SK-N-SH treated with all-trans-retinoic acid at 6 μM for 48 hours (cell line): ENCODE measurements at regions not wholly inside any gene's neighbourhood (a gene's known extent, or its start where the extent isn't known, plus 50 kb on each side); places are given as distances from the start of the nearest gene placed in this dataset.

Experiments used
- CREB5 ChIP-seq: fragments of 250-450 bp; sonication (Bioruptor Pico); IDR thresholded peaks from 2 replicates; pipeline ENCODE4 v1.5.1; 2020; ENCODE audit warnings: low read depth, mild to moderate bottlenecking, moderate library complexity
- ESRRG ChIP-seq: fragments of 250-450 bp; sonication (Bioruptor Pico); IDR thresholded peaks from 2 replicates; pipeline ENCODE4 v1.6.1; 2021; ENCODE audit warnings: mild to moderate bottlenecking
- PPARA ChIP-seq: fragments of 250-450 bp; sonication (Bioruptor Pico); IDR thresholded peaks from 2 replicates; pipeline ENCODE4 v1.5.0; 2020; ENCODE audit warnings: mild to moderate bottlenecking, borderline replicate concordance
- RARB ChIP-seq: fragments of 250-450 bp; sonication (Bioruptor Pico); IDR thresholded peaks from 2 replicates; pipeline ENCODE4 v1.8.0; 2021; ENCODE audit warnings: mild to moderate bottlenecking, moderate library complexity
- ZC3H10 ChIP-seq: fragments of 250-450 bp; sonication (Bioruptor Pico); IDR thresholded peaks from 2 replicates; pipeline ENCODE4 v1.5.1; 2021; ENCODE audit warnings: mild to moderate bottlenecking, moderate library complexity
- ZFP3 ChIP-seq: fragments of 250-450 bp; sonication (Bioruptor Pico); IDR thresholded peaks from 2 replicates; pipeline ENCODE4 v1.5.0; 2020; ENCODE audit warnings: mild to moderate bottlenecking, moderate library complexity
- ZFP30 ChIP-seq: fragments of 450-650 bp; formaldehyde crosslinking; IDR thresholded peaks from 2 replicates; pipeline ENCODE4 v1.5.0; 2022; ENCODE audit warnings: mild to moderate bottlenecking, moderate library complexity
- ZNF565 ChIP-seq: fragments of 450-650 bp; formaldehyde crosslinking; conservative IDR thresholded peaks from 2 replicates; pipeline ENCODE4 v1.5.0; 2020; ENCODE audit warnings: low read depth, mild to moderate bottlenecking, moderate library complexity
- TF ChIP-seq, protein P1 (sequence below): fragments of 250-450 bp; sonication (Bioruptor Pico); IDR thresholded peaks from 2 replicates; pipeline ENCODE4 v1.8.0; 2020; ENCODE audit warnings: mild to moderate bottlenecking, moderate library complexity, borderline replicate concordance
- TF ChIP-seq, protein P2 (sequence below): fragments of 250-450 bp; sonication (Bioruptor Pico); IDR thresholded peaks from 2 replicates; pipeline ENCODE4 v1.8.0; 2021; ENCODE audit warnings: low read depth, mild to moderate bottlenecking, moderate library complexity, borderline replicate concordance

DNA sequence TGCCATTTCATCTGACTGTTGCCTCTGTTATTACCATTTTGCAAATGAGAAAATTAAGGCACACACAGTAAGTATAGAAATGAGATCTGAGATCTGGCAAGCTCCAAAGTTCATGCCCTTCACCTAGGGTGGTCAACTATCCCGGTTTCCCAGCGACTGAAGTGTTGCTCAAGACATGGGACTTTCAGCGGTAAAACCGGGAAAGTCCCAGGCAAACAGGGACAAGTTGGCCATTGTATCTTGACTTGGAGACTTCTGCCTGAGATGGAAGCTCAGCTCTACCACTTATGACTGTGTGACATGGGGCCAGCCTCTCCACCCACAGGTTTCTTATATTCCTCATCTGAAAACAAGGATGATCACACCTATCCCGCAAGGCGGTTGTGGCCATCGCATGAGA is 55.6 kb upstream of the TPM1 start:
- TF ChIP-seq ZFP30 (no peak), ZNF565 (no peak), PPARA (no peak), ZC3H10 (CRISPR knock-in tag) (no peak), CREB5 (CRISPR knock-in tag) (no peak), RARB (no peak), ESRRG (CRISPR knock-in tag) (no peak), ZFP3 (CRISPR knock-in tag) (no peak)
- TF ChIP-seq, protein P1, sequence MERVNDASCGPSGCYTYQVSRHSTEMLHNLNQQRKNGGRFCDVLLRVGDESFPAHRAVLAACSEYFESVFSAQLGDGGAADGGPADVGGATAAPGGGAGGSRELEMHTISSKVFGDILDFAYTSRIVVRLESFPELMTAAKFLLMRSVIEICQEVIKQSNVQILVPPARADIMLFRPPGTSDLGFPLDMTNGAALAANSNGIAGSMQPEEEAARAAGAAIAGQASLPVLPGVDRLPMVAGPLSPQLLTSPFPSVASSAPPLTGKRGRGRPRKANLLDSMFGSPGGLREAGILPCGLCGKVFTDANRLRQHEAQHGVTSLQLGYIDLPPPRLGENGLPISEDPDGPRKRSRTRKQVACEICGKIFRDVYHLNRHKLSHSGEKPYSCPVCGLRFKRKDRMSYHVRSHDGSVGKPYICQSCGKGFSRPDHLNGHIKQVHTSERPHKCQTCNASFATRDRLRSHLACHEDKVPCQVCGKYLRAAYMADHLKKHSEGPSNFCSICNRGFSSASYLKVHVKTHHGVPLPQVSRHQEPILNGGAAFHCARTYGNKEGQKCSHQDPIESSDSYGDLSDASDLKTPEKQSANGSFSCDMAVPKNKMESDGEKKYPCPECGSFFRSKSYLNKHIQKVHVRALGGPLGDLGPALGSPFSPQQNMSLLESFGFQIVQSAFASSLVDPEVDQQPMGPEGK, result no peak
- TF ChIP-seq, protein P2, sequence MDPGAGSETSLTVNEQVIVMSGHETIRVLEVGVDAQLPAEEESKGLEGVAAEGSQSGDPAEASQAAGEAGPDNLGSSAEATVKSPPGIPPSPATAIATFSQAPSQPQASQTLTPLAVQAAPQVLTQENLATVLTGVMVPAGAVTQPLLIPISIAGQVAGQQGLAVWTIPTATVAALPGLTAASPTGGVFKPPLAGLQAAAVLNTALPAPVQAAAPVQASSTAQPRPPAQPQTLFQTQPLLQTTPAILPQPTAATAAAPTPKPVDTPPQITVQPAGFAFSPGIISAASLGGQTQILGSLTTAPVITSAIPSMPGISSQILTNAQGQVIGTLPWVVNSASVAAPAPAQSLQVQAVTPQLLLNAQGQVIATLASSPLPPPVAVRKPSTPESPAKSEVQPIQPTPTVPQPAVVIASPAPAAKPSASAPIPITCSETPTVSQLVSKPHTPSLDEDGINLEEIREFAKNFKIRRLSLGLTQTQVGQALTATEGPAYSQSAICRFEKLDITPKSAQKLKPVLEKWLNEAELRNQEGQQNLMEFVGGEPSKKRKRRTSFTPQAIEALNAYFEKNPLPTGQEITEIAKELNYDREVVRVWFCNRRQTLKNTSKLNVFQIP (CRISPR knock-in tag), result no peak
